B cell (primary cell): ENCODE measurements at regions not wholly inside any gene's neighbourhood (a gene's known extent, or its start where the extent isn't known, plus 50 kb on each side); places are given as distances from the start of the nearest gene placed in this dataset.

Experiments
- ATAC-seq: fragments of 200-7000 bp; cut with Tn5 transposase; one replicate; pipeline ENCODE4 v1.10.0; 2021; ENCODE audit warnings: low read depth, mild to moderate bottlenecking, moderate number of reproducible peaks, moderate library complexity
- CTCF ChIA-PET: fragments of 350-600 bp; sonication (Branson Sonifier 250); formaldehyde crosslinking; loops from one replicate; lab custom pipeline; 2021; ENCODE audit warnings: antibody characterized with exemption, inconsistent platforms; lab: Charles Lee
- POLR2A ChIA-PET: fragments of 350-600 bp; sonication (Branson Sonifier 250); formaldehyde crosslinking; loops from one replicate; lab custom pipeline; 2021; ENCODE audit warnings: antibody characterized with exemption; lab: Charles Lee
- DNase-seq: peaks from one replicate; pipeline ENCODE4 v3.0.0; 2013
- H2AFZ ChIP-seq: 2 replicates; pipeline ENCODE4 v1.6.1; 2012; ENCODE audit warnings: mild to moderate bottlenecking, low read depth, low read length; ENCODE audit not compliant: insufficient read depth, poor library complexity, severe bottlenecking
- H3K27ac ChIP-seq, 2 donors: 1 replicate in 1 of 2; 2 replicates in 1 of 2; pipeline ENCODE4 v1.5.1; 2012 to 2013; ENCODE audit warnings: low read length in 2 of 2, mild to moderate bottlenecking in 2 of 2, moderate library complexity in 1 of 2
- H3K27me3 ChIP-seq, 4 experiments: fragments of 200-600 bp in 1 of 4; sonication (generic) in 1 of 4; replicated peaks in 1 of 4; 1 replicate in 2 of 4; 2 replicates in 2 of 4; pipeline versions ENCODE4 v1.6.1 to v1.7.0; 2013 to 2016; ENCODE audit warnings: low read length in 3 of 4, mild to moderate bottlenecking in 2 of 4, mixed read lengths in 1 of 4, moderate library complexity in 1 of 4; ENCODE audit not compliant: insufficient read depth in 4 of 4, control insufficient read depth in 3 of 4; ENCODE audit errors: control extremely low read depth in 1 of 4
- H3K36me3 ChIP-seq, 2 experiments: replicated peaks in 1 of 2; 1 replicate in 1 of 2; 2 replicates in 1 of 2; pipeline versions ENCODE4 v1.6.1 to v1.7.1; 2013; ENCODE audit warnings: low read length in 1 of 2; ENCODE audit not compliant: insufficient read depth in 2 of 2, control insufficient read depth in 1 of 2; ENCODE audit errors: control extremely low read depth in 1 of 2, extremely low read depth in 1 of 2
- H3K4me1 ChIP-seq, 2 donors: fragments of 200-600 bp in 1 of 2; sonication (generic) in 1 of 2; 1 replicate in 1 of 2; 2 replicates in 1 of 2; pipeline versions ENCODE4 v1.5.1 to v1.6.1; 2013 to 2017; ENCODE audit warnings: low read length in 2 of 2; ENCODE audit not compliant: control insufficient read depth in 2 of 2, insufficient read depth in 2 of 2
- H3K4me2 ChIP-seq: replicated peaks from 2 replicates; pipeline ENCODE3; 2012; ENCODE audit warnings: mild to moderate bottlenecking, low read depth, low read length; ENCODE audit not compliant: poor library complexity, severe bottlenecking
- H3K4me3 ChIP-seq, 5 experiments: fragments of 200-600 bp in 1 of 5; sonication (generic) in 1 of 5; 1 replicate in 3 of 5; 2 replicates in 2 of 5; pipeline versions ENCODE4 v1.5.1 to v1.7.0; 2011 to 2016; ENCODE audit warnings: low read length in 4 of 5, mild to moderate bottlenecking in 4 of 5, low read depth in 2 of 5, control low read depth in 1 of 5, moderate library complexity in 1 of 5; ENCODE audit not compliant: insufficient read depth in 1 of 5; ENCODE audit errors: control extremely low read depth in 1 of 5, extremely low read depth in 1 of 5
- H3K79me2 ChIP-seq: fragments of 200-600 bp; sonication (generic); one replicate; pipeline ENCODE4 v1.6.0; 2016; ENCODE audit warnings: low read length; ENCODE audit not compliant: control insufficient read depth, insufficient read depth
- H3K9ac ChIP-seq: fragments of 200-600 bp; sonication (generic); 2 replicates; pipeline ENCODE4 v1.6.1; 2017; ENCODE audit warnings: mild to moderate bottlenecking, low read length, moderate library complexity
- H3K9me3 ChIP-seq, 3 donors: one replicate each; pipeline versions ENCODE4 v1.6.1 to v1.7.1; 2013; ENCODE audit warnings: low read length in 2 of 3; ENCODE audit not compliant: control insufficient read depth in 2 of 3, insufficient read depth in 1 of 3; ENCODE audit errors: control extremely low read depth in 1 of 3
- H4K20me1 ChIP-seq: 2 replicates; pipeline ENCODE4 v1.6.0; 2012; ENCODE audit warnings: mild to moderate bottlenecking, low read length; ENCODE audit not compliant: insufficient read depth, control insufficient read depth, poor library complexity, severe bottlenecking
- H3K27ac Mint-ChIP-seq: one replicate; pipeline ENCODE4 v1.8.0; 2021; ENCODE audit warnings: mixed read lengths
- H3K27me3 Mint-ChIP-seq: one replicate; pipeline ENCODE4 v1.8.0; 2021; ENCODE audit warnings: mixed read lengths
- H3K4me1 Mint-ChIP-seq: one replicate; pipeline ENCODE4 v1.8.0; 2021; ENCODE audit warnings: mixed read lengths
- H3K4me3 Mint-ChIP-seq: one replicate; pipeline ENCODE4 v1.8.0; 2021; ENCODE audit warnings: mixed read lengths
- H3K9me3 Mint-ChIP-seq: one replicate; pipeline ENCODE4 v1.8.0; 2022; ENCODE audit warnings: mixed read lengths; ENCODE audit not compliant: insufficient read depth
- EZH2 ChIP-seq: IDR thresholded peaks from 2 replicates; pipeline ENCODE4 v1.6.1; 2012; ENCODE audit warnings: borderline replicate concordance, low read depth, mild to moderate bottlenecking, moderate library complexity, low read length; ENCODE audit not compliant: insufficient read depth, poor library complexity, severe bottlenecking
- WGBS: methylation state at CpG from one replicate; pipeline ENCODE4 v1.1.5; 2013; ENCODE audit warnings: missing lambda C conversion rate; ENCODE audit not compliant: insufficient coverage; 5-methylcytosine and 5-hydroxymethylcytosine counted together
- intact Hi-C: fragments of 100-400 bp; cut with micrococcal nuclease; formaldehyde crosslinking; loops from one replicate; pipeline ENCODE4 v1.10.0; 2022
- TF ChIP-seq, protein P1 (sequence below): fragments of 200-600 bp; IDR thresholded peaks from one replicate; pipeline ENCODE4 v1.8.0; 2022; ENCODE audit warnings: antibody characterized with exemption, mild to moderate bottlenecking

GRCh38 chr18:73684647-73685046 is 463.0 kb downstream of the FBXO15 start:
- Histone ChIP-seq H3K27me3 (no peaks in the 10 kb centered on the region), H2AFZ (no peak overlapping the region), H4K20me1 (no peaks in the 10 kb centered on the region), H3K4me1 (peaks cover 5 to 6% of the 10 kb centered on the region in 2 donors), H3K9me3 (no peaks in the 10 kb centered on the region), H3K4me3 (no peak overlapping the region), H3K79me2 (no peaks in the 10 kb centered on the region), H3K36me3 (no peaks in the 10 kb centered on the region), H3K4me2 (no peak overlapping the region), H3K27ac (no peak overlapping the region), H3K9ac (no peak overlapping the region)
- Mint-ChIP-seq H3K4me3 (no peak overlapping the region), H3K27me3 (no peaks in the 10 kb centered on the region), H3K9me3 (no peaks in the 10 kb centered on the region), H3K4me1 (peaks cover 9% of the 10 kb centered on the region), H3K27ac (no peak overlapping the region)
- TF ChIP-seq, protein P1, sequence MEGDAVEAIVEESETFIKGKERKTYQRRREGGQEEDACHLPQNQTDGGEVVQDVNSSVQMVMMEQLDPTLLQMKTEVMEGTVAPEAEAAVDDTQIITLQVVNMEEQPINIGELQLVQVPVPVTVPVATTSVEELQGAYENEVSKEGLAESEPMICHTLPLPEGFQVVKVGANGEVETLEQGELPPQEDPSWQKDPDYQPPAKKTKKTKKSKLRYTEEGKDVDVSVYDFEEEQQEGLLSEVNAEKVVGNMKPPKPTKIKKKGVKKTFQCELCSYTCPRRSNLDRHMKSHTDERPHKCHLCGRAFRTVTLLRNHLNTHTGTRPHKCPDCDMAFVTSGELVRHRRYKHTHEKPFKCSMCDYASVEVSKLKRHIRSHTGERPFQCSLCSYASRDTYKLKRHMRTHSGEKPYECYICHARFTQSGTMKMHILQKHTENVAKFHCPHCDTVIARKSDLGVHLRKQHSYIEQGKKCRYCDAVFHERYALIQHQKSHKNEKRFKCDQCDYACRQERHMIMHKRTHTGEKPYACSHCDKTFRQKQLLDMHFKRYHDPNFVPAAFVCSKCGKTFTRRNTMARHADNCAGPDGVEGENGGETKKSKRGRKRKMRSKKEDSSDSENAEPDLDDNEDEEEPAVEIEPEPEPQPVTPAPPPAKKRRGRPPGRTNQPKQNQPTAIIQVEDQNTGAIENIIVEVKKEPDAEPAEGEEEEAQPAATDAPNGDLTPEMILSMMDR, result no peak
- TF ChIP-seq EZH2, result no peak
- ATAC-seq (no peak), DNase-seq (no peak)
- intact Hi-C loops, result no loop called here
- ChIA-PET CTCF (no interaction called here), POLR2A (no interaction called here)

DNA sequence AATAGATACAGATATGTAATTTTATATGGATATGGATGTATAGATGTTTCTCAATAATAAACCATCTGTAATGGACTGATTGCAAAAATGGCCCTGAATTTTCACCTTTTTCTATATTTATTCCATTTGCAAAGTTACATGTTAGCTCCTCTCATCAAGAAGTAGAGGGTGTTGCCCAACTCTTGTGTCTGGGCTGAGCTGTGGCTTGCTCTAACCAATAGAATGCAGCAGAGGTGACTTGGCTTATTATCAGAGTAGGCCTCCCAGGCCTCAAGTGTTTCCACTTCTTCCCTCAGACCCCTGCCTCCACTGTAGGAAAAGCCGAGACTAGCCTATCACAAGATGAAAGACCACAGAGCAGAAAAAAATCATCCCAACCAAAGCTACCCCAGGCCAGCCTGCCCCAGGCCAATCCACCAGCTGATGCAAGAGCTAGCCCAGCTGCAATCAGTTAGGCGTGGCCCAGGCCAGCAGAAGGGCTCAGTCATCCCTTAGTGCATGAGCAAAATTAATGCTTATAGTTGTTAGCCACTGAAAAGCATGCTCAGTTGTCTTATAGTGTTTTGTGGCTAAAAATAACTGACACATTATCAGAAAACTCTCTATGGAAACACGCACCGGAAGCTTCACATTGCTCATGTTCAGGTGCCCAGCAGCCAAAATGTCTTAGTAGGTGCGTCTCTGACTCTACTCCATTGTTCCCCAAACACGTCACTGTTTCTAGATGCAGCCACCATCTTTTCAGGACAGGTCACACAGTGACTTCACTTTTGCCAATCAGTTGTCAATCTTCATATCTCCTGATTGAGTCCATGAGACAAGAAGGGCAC is 464.0 kb downstream of the FBXO15 start:
- H3K4me2 ChIP-seq, result no peak overlapping the region
- H3K9ac ChIP-seq, result no peak overlapping the region
- Mint-ChIP-seq H3K9me3 (no peaks in the 10 kb centered on the region), H3K27me3 (no peaks in the 10 kb centered on the region), H3K4me1 (peaks cover 2% of the 10 kb centered on the region), H3K4me3 (no peak overlapping the region), H3K27ac (no peak overlapping the region)
- no peaks in the 10 kb centered on the region for H3K9me3 ChIP-seq
- H3K4me1 ChIP-seq, result no peaks in the 10 kb centered on the region
- no peaks in the 10 kb centered on the region for H3K79me2 ChIP-seq
- no peak for DNase-seq
- TF ChIP-seq EZH2, result no peak
- TF ChIP-seq, protein P1, result no peak
- no peak overlapping the region for H3K27ac ChIP-seq
- intact Hi-C loops, result no loop called here
- no peaks in the 10 kb centered on the region for H3K36me3 ChIP-seq
- ChIA-PET CTCF (no interaction called here), POLR2A (no interaction called here)
- H3K27me3 ChIP-seq, result no peaks in the 10 kb centered on the region
- ATAC-seq, result no peak
- H2AFZ ChIP-seq, result no peak overlapping the region
- 74% methylated on average over 5 of the region's 6 CpGs for WGBS
- H4K20me1 ChIP-seq, result no peaks in the 10 kb centered on the region
- no peak overlapping the region for H3K4me3 ChIP-seq
